Omental fat pad (tissue), 3 donors: ENCODE measurements at regions not wholly inside any gene's neighbourhood (a gene's known extent, or its start where the extent isn't known, plus 50 kb on each side); places are given as distances from the start of the nearest gene placed in this dataset.

Experiments
- ATAC-seq: fragments of 150-250 bp; one replicate; pipeline ENCODE4 v1.9.1; 2016; ENCODE audit warnings: mild to moderate bottlenecking, moderate library complexity; ENCODE audit not compliant: low FRiP score
- DNase-seq: peaks from one replicate; pipeline ENCODE4 v3.0.0-alpha.2; 2019; ENCODE audit warnings: low spot score
- TF ChIP-seq, protein P1 (sequence below), 3 donors: fragments of 450-650 bp; IDR thresholded peaks; one replicate each; pipeline ENCODE4 v1.5.1; 2016 to 2017; ENCODE audit warnings: antibody characterized with exemption in 3 of 3, mild to moderate bottlenecking in 3 of 3, moderate library complexity in 2 of 3

- DNase-seq (no peak), ATAC-seq (no peak)
- TF ChIP-seq, protein P1, sequence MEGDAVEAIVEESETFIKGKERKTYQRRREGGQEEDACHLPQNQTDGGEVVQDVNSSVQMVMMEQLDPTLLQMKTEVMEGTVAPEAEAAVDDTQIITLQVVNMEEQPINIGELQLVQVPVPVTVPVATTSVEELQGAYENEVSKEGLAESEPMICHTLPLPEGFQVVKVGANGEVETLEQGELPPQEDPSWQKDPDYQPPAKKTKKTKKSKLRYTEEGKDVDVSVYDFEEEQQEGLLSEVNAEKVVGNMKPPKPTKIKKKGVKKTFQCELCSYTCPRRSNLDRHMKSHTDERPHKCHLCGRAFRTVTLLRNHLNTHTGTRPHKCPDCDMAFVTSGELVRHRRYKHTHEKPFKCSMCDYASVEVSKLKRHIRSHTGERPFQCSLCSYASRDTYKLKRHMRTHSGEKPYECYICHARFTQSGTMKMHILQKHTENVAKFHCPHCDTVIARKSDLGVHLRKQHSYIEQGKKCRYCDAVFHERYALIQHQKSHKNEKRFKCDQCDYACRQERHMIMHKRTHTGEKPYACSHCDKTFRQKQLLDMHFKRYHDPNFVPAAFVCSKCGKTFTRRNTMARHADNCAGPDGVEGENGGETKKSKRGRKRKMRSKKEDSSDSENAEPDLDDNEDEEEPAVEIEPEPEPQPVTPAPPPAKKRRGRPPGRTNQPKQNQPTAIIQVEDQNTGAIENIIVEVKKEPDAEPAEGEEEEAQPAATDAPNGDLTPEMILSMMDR (IDR thresholded peaks at IDR 0.05) = no peak
Measured at GRCh38 chr19:30703645-30704044, 331.5 kb downstream of the ZNF536 start.

DNA sequence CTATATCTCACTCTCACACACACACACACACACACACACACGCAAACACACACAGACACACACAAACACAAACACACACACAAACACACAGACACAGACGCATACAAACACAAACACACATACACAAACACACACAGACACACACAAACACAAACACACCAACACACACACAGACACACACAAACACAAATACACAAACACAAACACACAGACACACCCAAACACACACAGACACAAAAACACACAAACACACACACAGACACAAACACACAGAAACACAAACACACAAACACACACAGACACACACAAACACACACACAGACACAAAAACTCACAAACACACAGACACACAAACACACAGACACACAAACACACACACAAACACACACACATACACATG is 329.0 kb downstream of the ZNF536 start:
- DNase-seq (no peak), ATAC-seq (no peak)
- TF ChIP-seq, protein P1 (IDR thresholded peaks at IDR 0.05) = no peak

DNA sequence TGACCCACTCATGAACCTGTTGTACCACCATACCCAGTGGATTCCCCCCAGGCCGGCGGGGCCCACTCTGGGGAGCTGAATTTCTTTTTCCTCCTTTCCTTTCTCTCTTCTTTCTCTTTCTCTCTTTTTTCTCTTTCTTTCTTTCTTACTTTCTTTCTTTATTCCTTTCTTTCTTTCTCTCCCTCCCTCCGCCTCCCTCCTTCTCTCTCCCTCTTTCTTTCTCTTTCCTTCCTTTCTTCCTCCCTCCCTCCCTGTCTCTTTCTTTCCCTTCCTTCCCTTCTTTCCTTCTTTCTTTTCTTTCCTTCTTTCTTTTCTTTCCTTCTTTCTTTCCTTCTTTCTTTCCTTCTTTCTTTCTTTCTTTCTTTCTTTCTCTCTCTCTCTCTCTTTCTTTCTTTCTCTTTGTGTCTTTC is 327.7 kb downstream of the ZNF536 start:
- ATAC-seq (no peak), DNase-seq (no peak)
- TF ChIP-seq, protein P1 (IDR thresholded peaks at IDR 0.05) = no peak

DNA sequence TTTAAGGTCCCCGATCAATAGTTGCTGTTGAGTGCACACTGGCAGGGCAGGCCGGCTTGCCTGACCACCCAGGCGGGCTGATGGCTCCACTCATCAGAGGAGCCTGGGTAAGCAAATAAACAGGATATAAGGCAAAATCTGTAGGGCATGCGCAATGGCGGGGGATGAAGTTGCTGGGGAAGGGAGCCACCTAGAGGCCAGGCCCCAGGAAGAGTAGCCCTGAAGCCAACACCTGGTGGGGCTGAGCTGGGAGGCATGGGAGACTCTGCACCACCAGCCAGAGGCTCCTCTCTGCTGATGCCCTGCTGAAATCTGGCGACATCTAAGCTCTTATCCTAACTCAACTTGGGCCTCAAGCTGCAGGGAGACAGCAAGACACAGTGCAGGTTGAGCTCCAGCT is 324.3 kb downstream of the ZNF536 start:
- no peak for DNase-seq
- TF ChIP-seq, protein P1 (IDR thresholded peaks at IDR 0.05) = no peak
- no peak for ATAC-seq

DNA sequence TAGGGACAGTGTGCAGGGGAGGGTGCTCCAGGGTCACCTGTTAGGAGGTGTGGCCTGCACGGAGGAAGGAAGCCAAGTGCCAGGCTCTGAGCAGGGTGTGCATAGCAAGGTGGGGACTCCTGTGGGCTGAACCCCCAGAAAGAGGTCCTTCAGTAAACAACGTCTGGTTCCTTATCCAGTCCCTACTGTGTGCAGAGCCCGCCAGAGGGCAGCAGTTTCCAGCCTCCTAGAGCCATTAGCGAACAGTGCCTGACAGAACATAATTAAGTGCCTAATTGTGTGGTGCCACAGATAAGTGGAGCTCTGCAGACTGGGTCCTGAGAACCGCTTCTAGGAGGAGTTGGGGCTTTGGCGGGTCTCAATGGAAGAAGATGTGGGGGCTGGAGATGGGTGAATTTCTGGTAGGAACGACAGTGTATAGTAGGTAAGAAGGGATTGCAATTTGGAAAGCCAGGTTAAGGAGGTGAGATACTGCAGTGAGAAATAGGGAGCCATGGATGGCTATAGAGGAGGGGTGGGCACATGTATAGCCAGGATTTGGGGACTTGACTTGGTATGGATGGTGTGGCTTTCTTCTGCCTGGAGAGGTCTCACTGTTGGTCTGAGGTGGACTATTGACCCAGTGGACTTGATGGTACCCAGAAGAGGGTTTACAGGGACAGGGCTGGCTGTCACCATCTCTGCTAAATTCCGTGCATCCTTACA is 323.1 kb downstream of the ZNF536 start:
- ATAC-seq = no peak
- TF ChIP-seq, protein P1 (IDR thresholded peaks at IDR 0.05) = no peak
- no peak for DNase-seq

GRCh38 chr19:30694156-30694755 is 322.1 kb downstream of the ZNF536 start:
- DNase-seq = no peak
- TF ChIP-seq, protein P1 (IDR thresholded peaks at IDR 0.05) = no peak
- ATAC-seq = no peak
